Muscle of leg (tissue), 3 donors: ENCODE measurements at regions not wholly inside any gene's neighbourhood (a gene's known extent, or its start where the extent isn't known, plus 50 kb on each side); places are given as distances from the start of the nearest gene placed in this dataset.
"Not testable (repeated sequence)": the region's sequence is repeated elsewhere in the genome, so short reads cannot be mapped to it uniquely, and the experiment has no call there.

Experiments
- DNase-seq: peaks from one replicate; pipeline ENCODE4 v3.0.0; 2013
- H3K27ac ChIP-seq: one replicate; pipeline ENCODE4 v1.5.1; 2013; ENCODE audit warnings: mild to moderate bottlenecking, low read length, control low read depth
- H3K27me3 ChIP-seq: one replicate; pipeline ENCODE4 v1.6.1; 2013; ENCODE audit warnings: low read length; ENCODE audit not compliant: control insufficient read depth, insufficient read depth
- H3K36me3 ChIP-seq: one replicate; pipeline ENCODE4 v1.6.1; 2013; ENCODE audit warnings: low read length; ENCODE audit not compliant: control insufficient read depth, insufficient read depth
- H3K4me1 ChIP-seq: one replicate; pipeline ENCODE4 v1.6.1; 2013; ENCODE audit warnings: low read length; ENCODE audit not compliant: control insufficient read depth, insufficient read depth
- H3K4me3 ChIP-seq: one replicate; pipeline ENCODE4 v1.5.1; 2013; ENCODE audit warnings: low read length, control low read depth
- H3K9me3 ChIP-seq: replicated peaks from 2 replicates; pipeline ENCODE4 v1.6.1; 2013; ENCODE audit warnings: low read depth, low read length; ENCODE audit not compliant: control insufficient read depth
- WGBS: methylation state at CpG from one replicate; pipeline ENCODE4 v1.1.5; 2013; ENCODE audit warnings: missing lambda C conversion rate; ENCODE audit not compliant: insufficient coverage; 5-methylcytosine and 5-hydroxymethylcytosine counted together

DNA sequence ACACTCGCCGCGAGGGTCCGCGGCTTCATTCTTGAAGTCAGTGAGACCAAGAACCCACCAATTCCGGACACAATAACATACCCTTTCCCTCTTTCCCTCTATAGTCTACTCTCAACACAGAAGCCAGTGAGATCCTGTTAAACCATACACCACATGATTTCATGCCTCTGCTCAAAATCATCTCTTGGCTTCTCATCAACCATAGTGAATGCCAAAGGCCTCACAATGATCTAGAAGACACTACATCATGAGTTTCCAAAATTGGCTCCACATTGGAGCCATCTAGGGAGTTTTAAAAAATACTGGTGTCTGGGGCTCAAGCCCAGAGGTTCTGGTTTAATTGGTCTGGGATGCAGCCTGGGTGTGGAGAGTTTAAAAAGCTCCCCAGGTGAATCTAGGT, 124.5 kb downstream of the EFNB1 start:
- Histone ChIP-seq H3K9me3 (peaks cover 3% of the 10 kb centered on the region), H3K36me3 (no peaks in the 10 kb centered on the region), H3K27ac (no peak overlapping the region), H3K27me3 (peaks cover 17% of the 10 kb centered on the region), H3K4me1 (no peaks in the 10 kb centered on the region), H3K4me3 (no peak overlapping the region)
- DNase-seq = no peak
- 80% methylated on average over 1 of the region's 6 CpGs for WGBS

DNA sequence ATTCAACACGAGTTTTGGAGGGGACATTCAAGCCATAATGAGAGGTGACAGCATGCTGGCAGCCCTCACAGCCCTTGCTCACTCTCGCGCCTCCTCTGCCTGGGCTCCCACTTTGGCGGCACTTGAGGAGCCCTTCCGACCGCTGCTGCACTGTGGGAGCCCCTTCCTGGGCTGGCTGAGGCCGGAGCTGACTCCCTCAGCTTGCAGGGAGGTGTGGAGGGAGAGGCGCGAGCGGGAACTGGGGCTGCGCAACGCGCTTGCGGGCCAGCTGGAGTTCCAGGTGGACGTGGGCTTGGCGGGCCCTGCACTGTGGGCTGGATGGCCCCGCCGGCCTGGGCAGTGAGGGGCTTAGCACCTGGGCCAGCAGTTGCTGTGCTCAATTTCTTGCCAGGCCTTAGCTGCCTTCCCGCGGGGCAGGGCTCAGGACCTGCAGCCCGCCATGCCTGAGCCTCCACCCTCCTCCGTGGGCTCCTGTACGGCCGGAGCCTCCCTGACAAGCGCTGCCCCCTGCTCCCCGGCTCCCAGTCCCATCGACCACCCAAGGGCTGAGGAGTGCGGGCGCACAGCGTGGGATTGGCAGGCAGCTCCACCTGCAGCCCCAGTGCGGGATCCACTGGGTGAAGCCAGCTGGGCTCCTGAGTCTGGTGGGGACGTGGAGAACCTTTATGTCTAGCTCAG, 123.3 kb downstream of the EFNB1 start:
- H3K4me3 ChIP-seq, DNase-seq, H3K9me3 ChIP-seq, H3K27ac ChIP-seq, H3K4me1 ChIP-seq, H3K36me3 ChIP-seq: not testable (repeated sequence)
- WGBS = 85% methylated on average over 28 of the region's 32 CpGs
- H3K27me3 ChIP-seq = peaks cover 20% of the 10 kb centered on the region

- no peak overlapping the region for H3K4me3 ChIP-seq
- no peak for DNase-seq
- H3K9me3 ChIP-seq = peaks cover 3% of the 10 kb centered on the region
- no peak overlapping the region for H3K27ac ChIP-seq
- H3K27me3 ChIP-seq = peaks cover 27% of the 10 kb centered on the region
- no CpG with 5 or more reads among the region's 2 CpGs for WGBS
- H3K4me1 ChIP-seq = no peaks in the 10 kb centered on the region
- H3K36me3 ChIP-seq = no peaks in the 10 kb centered on the region
Observed at GRCh38 chrX:68950937-68951336, 122.1 kb downstream of the EFNB1 start.

- H3K36me3 ChIP-seq = no peaks in the 10 kb centered on the region
- H3K27me3 ChIP-seq = peaks cover 31% of the 10 kb centered on the region
- 66% methylated on average over 4 of the region's 6 CpGs for WGBS
- no peak overlapping the region for H3K4me3 ChIP-seq
- H3K4me1 ChIP-seq = no peaks in the 10 kb centered on the region
- DNase-seq = no peak
- no peaks in the 10 kb centered on the region for H3K9me3 ChIP-seq
- H3K27ac ChIP-seq = no peak overlapping the region
Observed at GRCh38 chrX:68947882-68948605, 119.2 kb downstream of the EFNB1 start.

GRCh38 chrX:68945603-68946228, 116.9 kb downstream of the EFNB1 start:
- DNase-seq = no peak
- peaks cover 5% of the 10 kb centered on the region for H3K4me1 ChIP-seq
- no peaks in the 10 kb centered on the region for H3K9me3 ChIP-seq
- peaks cover 39% of the 10 kb centered on the region for H3K27me3 ChIP-seq
- no peak overlapping the region for H3K27ac ChIP-seq
- H3K4me3 ChIP-seq = no peak overlapping the region
- WGBS = 59% methylated on average over 8 of the region's 10 CpGs
- no peaks in the 10 kb centered on the region for H3K36me3 ChIP-seq

DNA sequence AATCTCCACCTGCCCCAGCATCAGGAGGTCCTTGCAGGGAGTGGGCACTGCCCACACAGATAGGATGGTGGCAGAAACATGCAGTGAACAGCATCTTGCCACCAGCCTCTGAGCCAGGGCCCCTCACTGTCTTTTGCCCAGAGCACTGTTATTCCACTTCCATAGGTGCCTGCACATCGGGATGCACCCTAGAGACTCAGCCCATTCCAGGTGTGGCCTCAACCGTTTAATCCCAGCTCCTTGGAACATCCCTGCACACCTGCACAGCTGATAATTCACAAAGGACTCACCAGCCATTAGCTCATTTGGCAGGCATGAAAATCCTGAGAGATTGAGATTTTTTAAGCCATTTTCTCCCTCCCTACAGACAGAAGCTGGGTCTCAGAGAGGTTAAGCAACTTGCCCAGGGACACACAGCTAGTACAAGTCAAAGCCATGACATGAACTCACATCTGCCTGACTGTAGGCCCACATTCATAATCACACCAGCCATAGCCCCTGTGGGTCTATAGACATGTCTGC, 116.3 kb downstream of the EFNB1 start:
- WGBS = 59% methylated on average over 2 of the region's 2 CpGs

GRCh38 chrX:68944211-68944610, 115.4 kb downstream of the EFNB1 start:
- no peak for DNase-seq
- H3K27ac ChIP-seq = no peak overlapping the region
- peaks cover 16% of the 10 kb centered on the region for H3K4me1 ChIP-seq
- H3K36me3 ChIP-seq = no peaks in the 10 kb centered on the region
- 40% methylated on average over 1 of the region's 2 CpGs for WGBS
- no peaks in the 10 kb centered on the region for H3K9me3 ChIP-seq
- no peak overlapping the region for H3K4me3 ChIP-seq
- peaks cover 36% of the 10 kb centered on the region for H3K27me3 ChIP-seq

More for the DNA sequence above, 116.3 kb downstream of the EFNB1 start:
- peaks cover 11% of the 10 kb centered on the region for H3K4me1 ChIP-seq
- H3K9me3 ChIP-seq = no peaks in the 10 kb centered on the region
- no peak overlapping the region for H3K4me3 ChIP-seq
- H3K27me3 ChIP-seq = peaks cover 36% of the 10 kb centered on the region
- no peak overlapping the region for H3K27ac ChIP-seq
- DNase-seq = no peak
- no peaks in the 10 kb centered on the region for H3K36me3 ChIP-seq

- Histone ChIP-seq H3K4me3 (no peak overlapping the region), H3K36me3 (no peaks in the 10 kb centered on the region), H3K9me3 (no peaks in the 10 kb centered on the region), H3K27me3 (peaks cover 24% of the 10 kb centered on the region), H3K27ac (no peak overlapping the region), H3K4me1 (peaks cover 22% of the 10 kb centered on the region)
- DNase-seq = no peak
- 79% methylated on average over 2 of the region's 2 CpGs for WGBS
Observed at GRCh38 chrX:68942840-68943239, 114.0 kb downstream of the EFNB1 start.

DNA sequence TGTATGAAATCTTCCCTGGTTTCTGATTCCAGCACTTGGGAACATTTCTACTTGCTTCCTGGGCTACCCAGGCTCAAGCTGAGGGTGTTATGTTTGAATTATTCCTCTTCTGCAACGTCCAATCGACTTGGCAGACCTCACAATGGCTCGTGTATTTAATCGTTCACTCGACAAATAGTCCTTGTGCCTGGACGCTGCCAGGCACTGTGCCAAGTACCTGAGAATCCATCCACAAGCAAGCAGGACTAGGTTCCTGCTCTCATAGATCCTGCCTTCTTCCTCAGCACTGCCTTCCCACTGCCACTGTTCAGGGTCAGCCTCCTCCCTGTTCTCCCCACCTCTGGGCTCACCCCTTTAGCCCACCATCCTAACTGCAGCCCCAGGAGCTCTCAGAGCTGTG, 113.3 kb downstream of the EFNB1 start:
- peaks cover 22% of the 10 kb centered on the region for H3K4me1 ChIP-seq
- H3K4me3 ChIP-seq = no peak overlapping the region
- H3K9me3 ChIP-seq = no peaks in the 10 kb centered on the region
- no peaks in the 10 kb centered on the region for H3K36me3 ChIP-seq
- peaks cover 22% of the 10 kb centered on the region for H3K27me3 ChIP-seq
- H3K27ac ChIP-seq = no peak overlapping the region
- WGBS = 45% methylated on average over 6 of the region's 6 CpGs
- DNase-seq = no peak

DNA sequence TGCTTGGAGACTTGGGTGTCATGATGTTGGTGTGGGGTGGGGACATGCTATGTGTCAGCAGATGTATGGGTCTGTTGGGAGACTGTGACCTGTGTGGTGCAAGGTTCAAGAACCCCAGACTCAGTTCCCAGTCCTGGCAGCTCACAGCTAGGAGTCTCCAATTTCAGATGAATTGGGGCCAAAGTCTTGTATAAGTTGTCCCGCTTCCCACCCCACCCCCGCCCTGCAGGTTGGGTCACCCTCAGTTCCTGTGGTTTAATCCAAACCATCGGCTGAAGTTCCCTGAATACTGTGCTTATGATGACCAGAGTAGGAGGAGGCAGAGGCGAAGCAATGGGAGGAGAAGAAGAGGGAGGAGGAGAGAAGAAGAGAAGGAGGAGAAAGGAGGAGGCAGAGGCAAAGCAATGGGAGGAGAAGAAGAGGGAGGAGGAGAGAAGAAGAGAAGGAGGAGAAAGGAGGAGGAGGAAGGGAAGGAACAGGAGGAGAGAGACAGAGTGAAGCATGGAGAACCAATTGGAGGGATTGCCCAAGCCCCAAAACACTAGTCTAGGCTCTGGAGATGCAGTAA, 112.6 kb downstream of the EFNB1 start:
- DNase-seq = peak; percentile 63
- Histone ChIP-seq H3K4me1 (peaks cover 22% of the 10 kb centered on the region), H3K27me3 (peaks cover 19% of the 10 kb centered on the region), H3K4me3 (no peak overlapping the region), H3K9me3 (no peaks in the 10 kb centered on the region), H3K27ac (no peak overlapping the region), H3K36me3 (no peaks in the 10 kb centered on the region)
- WGBS = 64% methylated on average over 2 of the region's 4 CpGs
